ENCODE measurements at regions not wholly inside any gene's neighbourhood (a gene's known extent, or its start where the extent isn't known, plus 50 kb on each side); places are given as distances from the start of the nearest gene placed in this dataset.

- no peak for DNase-seq (ENCODE audit: low read depth, low spot score)
These were observed 1048.2 kb downstream of the TTLL7 start for GRCh38 chr1:82950606-82951200.

GRCh38 chr1:82948386-82948785, 1050.5 kb downstream of the TTLL7 start:
- no peak for DNase-seq (ENCODE audit: low read depth, low spot score)
- no peak overlapping the region for H3K27ac ChIP-seq

More at GRCh38 chr1:82950606-82951200, 1048.2 kb downstream of the TTLL7 start:
- no peak overlapping the region for H3K27ac ChIP-seq

GRCh38 chr1:82947278-82947677, 1051.7 kb downstream of the TTLL7 start:
- no peak for DNase-seq (ENCODE audit: low read depth, low spot score)
- no peak overlapping the region for H3K27ac ChIP-seq

- H3K27ac ChIP-seq: no peak overlapping the region
- no peak for DNase-seq (ENCODE audit: low read depth, low spot score)
These were observed 1052.8 kb downstream of the TTLL7 start for GRCh38 chr1:82946096-82946605.

GRCh38 chr1:82944822-82945221, 1054.1 kb downstream of the TTLL7 start:
- no peak overlapping the region for H3K27ac ChIP-seq

GRCh38 chr1:82934074-82934473, 1064.9 kb downstream of the TTLL7 start:
- no peak overlapping the region for H3K27ac ChIP-seq
- DNase-seq (ENCODE audit: low read depth, low spot score): no peak

More at GRCh38 chr1:82944822-82945221, 1054.1 kb downstream of the TTLL7 start:
- DNase-seq (ENCODE audit: low read depth, low spot score): no peak

- no peak overlapping the region for H3K27ac ChIP-seq
- DNase-seq (ENCODE audit: low read depth, low spot score): no peak
These were observed 1066.2 kb downstream of the TTLL7 start for GRCh38 chr1:82932727-82933126.

- no peak overlapping the region for H3K27ac ChIP-seq
- DNase-seq (ENCODE audit: low read depth, low spot score): no peak
These were observed 1066.7 kb downstream of the TTLL7 start for GRCh38 chr1:82932207-82932606.

DNA sequence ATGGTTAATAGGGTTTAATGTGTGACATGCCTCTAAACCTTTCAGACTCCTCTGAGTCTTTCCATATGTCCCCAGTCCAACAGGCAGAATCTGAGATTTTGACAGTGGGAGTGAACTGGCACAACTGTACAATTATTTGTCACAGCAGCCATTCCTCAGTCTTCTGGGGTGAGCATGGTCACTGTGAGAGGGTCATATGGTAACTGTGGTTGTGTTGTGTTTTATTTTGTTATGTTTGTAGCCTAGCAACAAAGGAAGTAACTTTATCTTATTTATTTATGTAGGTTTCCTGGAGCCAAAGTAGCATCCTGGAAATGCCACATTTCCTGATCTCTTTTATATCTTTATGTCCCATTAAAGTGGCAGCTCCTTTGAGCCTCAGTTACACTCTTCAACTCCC, 1067.9 kb downstream of the TTLL7 start:
- no peak overlapping the region for H3K27ac ChIP-seq
- DNase-seq (ENCODE audit: low read depth, low spot score): no peak

DNA sequence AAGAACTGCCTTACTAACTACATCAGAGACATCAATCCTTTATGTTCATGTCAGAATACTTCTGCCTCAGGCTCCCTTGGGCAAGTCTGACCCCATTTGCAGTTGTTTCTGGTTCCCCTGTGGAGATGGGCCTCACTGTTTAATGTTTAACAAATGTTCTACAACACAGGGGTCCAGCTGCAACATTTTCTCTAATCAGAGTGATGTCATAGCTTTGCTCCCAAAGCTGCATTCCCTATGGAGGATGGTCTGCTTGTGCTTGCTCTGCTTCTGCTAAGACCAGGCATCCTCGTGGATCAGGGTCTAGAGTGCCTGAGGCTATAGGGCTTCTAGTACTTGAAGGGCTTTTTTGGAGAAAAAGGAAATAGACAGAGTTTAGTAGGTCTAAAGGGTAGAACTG, 1071.2 kb downstream of the TTLL7 start:
- no peak for DNase-seq (ENCODE audit: low read depth, low spot score)
- H3K27ac ChIP-seq: no peak overlapping the region

- no peak for DNase-seq (ENCODE audit: low read depth, low spot score)
These were observed 1074.3 kb downstream of the TTLL7 start for GRCh38 chr1:82924666-82925065.

DNA sequence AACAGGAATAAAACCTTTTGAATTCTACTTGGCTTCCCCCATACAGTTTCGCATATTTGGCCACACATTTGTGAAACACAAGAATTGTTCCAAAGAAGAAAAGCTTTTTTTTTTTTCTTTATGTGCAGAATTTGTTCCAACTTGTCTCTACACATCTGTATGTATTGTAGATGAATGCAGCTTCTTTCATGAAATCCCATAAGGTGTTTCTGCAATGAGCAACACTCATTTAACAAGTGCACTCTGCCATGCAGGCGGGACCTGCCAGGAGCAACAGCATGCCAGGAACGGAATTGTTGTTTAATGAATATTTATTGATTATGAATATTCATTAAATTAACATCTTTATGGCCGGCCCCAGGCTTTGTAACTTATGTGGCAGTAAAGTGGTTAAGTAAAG, 1075.0 kb downstream of the TTLL7 start:
- H3K27ac ChIP-seq: no peak overlapping the region
- no peak for DNase-seq (ENCODE audit: low read depth, low spot score)

More at GRCh38 chr1:82924666-82925065, 1074.3 kb downstream of the TTLL7 start:
- no peak overlapping the region for H3K27ac ChIP-seq

DNA sequence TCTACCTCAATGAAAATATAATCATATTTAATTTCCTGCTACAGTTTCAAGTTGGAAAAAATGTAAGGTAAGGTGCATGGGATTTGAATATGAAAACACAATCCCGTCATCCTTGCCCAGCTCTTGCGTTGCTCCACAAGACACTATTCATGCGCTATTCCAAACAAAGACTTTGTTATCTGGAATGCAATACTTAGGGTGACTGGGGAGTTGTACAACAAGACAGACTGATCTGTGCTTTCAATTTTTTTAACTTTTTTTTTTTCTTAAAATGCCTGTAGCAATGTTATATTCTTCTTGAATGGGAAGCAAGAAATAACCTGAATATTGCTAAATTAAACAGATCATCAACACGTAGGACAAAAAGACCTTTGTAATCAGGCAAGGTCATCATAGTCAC, 1077.2 kb downstream of the TTLL7 start:
- no peak for DNase-seq (ENCODE audit: low read depth, low spot score)
- no peak overlapping the region for H3K27ac ChIP-seq

- no peak for DNase-seq (ENCODE audit: low read depth, low spot score)
- H3K27ac ChIP-seq: no peak overlapping the region
These were observed 1078.3 kb downstream of the TTLL7 start for GRCh38 chr1:82920418-82921248.

- no peak overlapping the region for H3K27ac ChIP-seq
- DNase-seq (ENCODE audit: low read depth, low spot score): no peak
These were observed 1079.1 kb downstream of the TTLL7 start for GRCh38 chr1:82919837-82920236.

GRCh38 chr1:82907313-82907712, 1091.6 kb downstream of the TTLL7 start:
- no peak overlapping the region for H3K27ac ChIP-seq
- DNase-seq (ENCODE audit: low read depth, low spot score): no peak

DNA sequence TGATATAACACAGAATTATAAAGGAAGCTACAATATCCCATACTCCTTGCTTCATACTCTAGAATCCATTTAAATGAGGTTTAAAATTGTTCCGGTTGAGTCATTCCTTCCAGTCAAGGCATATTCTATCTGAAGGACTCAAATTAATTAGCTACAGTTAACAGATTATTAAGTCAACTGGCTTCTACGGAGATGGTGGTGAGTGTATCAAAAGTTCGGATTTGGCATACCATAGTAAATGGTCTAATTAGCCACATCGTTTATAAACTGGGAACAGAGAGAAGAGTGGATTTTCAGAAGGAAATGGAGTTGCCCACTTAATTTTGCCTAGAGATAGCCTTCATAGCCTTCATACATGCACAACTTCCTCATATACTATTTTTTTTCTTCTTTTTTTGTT, 1095.3 kb downstream of the TTLL7 start:
- H3K27ac ChIP-seq: no peak overlapping the region
- no peak for DNase-seq (ENCODE audit: low read depth, low spot score)

GRCh38 chr1:82901561-82901960, 1097.4 kb downstream of the TTLL7 start:
- H3K27ac ChIP-seq: no peak overlapping the region
- DNase-seq (ENCODE audit: low read depth, low spot score): no peak

GRCh38 chr1:82901118-82901517, 1097.8 kb downstream of the TTLL7 start:
- H3K27ac ChIP-seq: no peak overlapping the region
- no peak for DNase-seq (ENCODE audit: low read depth, low spot score)

GRCh38 chr1:82899017-82899416, 1098.3 kb downstream of the ADGRL2 start:
- no peak overlapping the region for H3K27ac ChIP-seq
- DNase-seq (ENCODE audit: low read depth, low spot score): no peak

DNA sequence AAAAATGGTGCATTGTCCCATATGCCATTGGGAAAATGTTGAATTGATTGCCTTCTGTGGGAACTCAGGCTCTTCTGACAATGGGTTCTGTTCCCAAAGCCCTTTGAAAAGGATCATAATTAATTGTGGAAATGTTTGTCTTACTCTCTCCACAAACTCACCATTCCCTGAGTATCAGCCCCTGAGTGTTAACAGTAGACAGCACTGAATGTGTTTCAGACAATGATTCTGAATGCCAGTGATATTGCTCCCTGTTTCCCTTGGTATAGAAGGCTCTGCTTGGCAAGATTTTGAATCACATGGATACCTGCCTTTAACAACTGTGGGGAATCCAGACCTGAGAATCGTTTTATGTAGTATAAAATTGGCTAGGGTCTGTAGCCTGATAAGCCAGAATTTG, 1096.8 kb downstream of the ADGRL2 start:
- DNase-seq (ENCODE audit: low read depth, low spot score): no peak

GRCh38 chr1:82896036-82896435, 1095.3 kb downstream of the ADGRL2 start:
- no peak overlapping the region for H3K27ac ChIP-seq
- no peak for DNase-seq (ENCODE audit: low read depth, low spot score)

More for the DNA sequence above, 1096.8 kb downstream of the ADGRL2 start:
- no peak overlapping the region for H3K27ac ChIP-seq
